Stomach (tissue), 4 donors: ENCODE measurements at regions not wholly inside any gene's neighbourhood (a gene's known extent, or its start where the extent isn't known, plus 50 kb on each side); places are given as distances from the start of the nearest gene placed in this dataset.

Source experiments
- EP300 ChIP-seq: sonication (generic); formaldehyde crosslinking; IDR thresholded peaks from one replicate; pipeline ENCODE4 v1.6.1; 2017; ENCODE audit warnings: antibody characterized with exemption
- POLR2A ChIP-seq, 4 donors: fragments of 450-650 bp; IDR thresholded peaks; one replicate each; pipeline ENCODE4 v1.6.1; 2016; ENCODE audit warnings: antibody characterized with exemption in 4 of 4, control low read depth in 2 of 4, mild to moderate bottlenecking in 1 of 4, moderate library complexity in 1 of 4

DNA sequence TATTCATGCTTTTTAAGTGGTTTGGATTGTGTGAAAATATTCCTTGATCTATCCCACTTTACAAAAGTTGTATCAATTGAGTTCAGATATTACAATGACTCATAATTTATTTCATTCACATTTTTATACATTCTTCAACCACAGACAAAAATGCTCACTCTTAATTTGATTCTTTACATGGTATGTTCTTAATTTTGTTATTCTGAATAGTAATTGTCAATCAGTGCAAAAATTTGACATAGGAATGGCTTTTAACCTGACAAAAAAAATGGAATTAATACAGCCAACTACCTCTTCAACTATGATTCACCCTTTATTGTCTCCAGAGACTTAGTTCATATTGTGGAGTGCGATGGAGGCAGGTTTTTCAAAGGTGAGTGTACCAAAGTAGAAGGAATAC, 1002.4 kb upstream of the ADGRL4 start:
- TF ChIP-seq POLR2A (IDR thresholded peaks at IDR 0.05) (no peak), EP300 (no peak)
